Sigmoid colon (tissue), 4 donors: ENCODE measurements at regions not wholly inside any gene's neighbourhood (a gene's known extent, or its start where the extent isn't known, plus 50 kb on each side); places are given as distances from the start of the nearest gene placed in this dataset.
"Not testable (repeated sequence)": the region's sequence is repeated elsewhere in the genome, so short reads cannot be mapped to it uniquely, and the experiment has no call there.

Experiments
- CTCF ChIP-seq, 4 experiments: fragments of 450-650 bp in 3 of 4; fragments of 200-600 bp in 1 of 4; IDR thresholded peaks; one replicate each; pipeline ENCODE4 v1.5.1; 2016 to 2019; ENCODE audit warnings: antibody characterized with exemption in 4 of 4, mild to moderate bottlenecking in 3 of 4, moderate library complexity in 2 of 4
- EP300 ChIP-seq, 4 donors: sonication (generic); formaldehyde crosslinking; IDR thresholded peaks; one replicate each; pipeline ENCODE4 v1.6.1; 2017; ENCODE audit warnings: antibody characterized with exemption in 4 of 4

GRCh38 chr21:5013455-5014304 is 5507.7 kb upstream of the TPTE start:
- TF ChIP-seq EP300, CTCF (IDR thresholded peaks at IDR 0.05): not testable (repeated sequence)
